ENCODE measurements at regions not wholly inside any gene's neighbourhood (a gene's known extent, or its start where the extent isn't known, plus 50 kb on each side); places are given as distances from the start of the nearest gene placed in this dataset.

GRCh38 chr5:2251751-2252150, 369.0 kb upstream of the IRX4 start:
- TF ChIP-seq CTCF (IDR thresholded peaks at IDR 0.05 in 4 of 5, conservative IDR thresholded peaks at IDR 0.05 in 1 of 5) (no peak), POLR2A (IDR thresholded peaks at IDR 0.05) (no peak)
